ENCODE measurements at regions not wholly inside any gene's neighbourhood (a gene's known extent, or its start where the extent isn't known, plus 50 kb on each side); places are given as distances from the start of the nearest gene placed in this dataset.

- TF ChIP-seq ZNF274 (IDR thresholded peaks at IDR 0.05; ENCODE audit: low read depth, low read length) = no peak
- no peak for TF ChIP-seq YY1 (IDR thresholded peaks at IDR 0.05; ENCODE audit: insufficient read depth, insufficient read length)
- TF ChIP-seq SUZ12 (IDR thresholded peaks at IDR 0.05; ENCODE audit: extremely low read depth, insufficient read depth, insufficient read length) = no peak
These were observed 151.1 kb downstream of the DACT1 start for GRCh38 chr14:58788655-58789503.

Data from NT2/D1 (cell line).